ENCODE measurements at regions not wholly inside any gene's neighbourhood (a gene's known extent, or its start where the extent isn't known, plus 50 kb on each side); places are given as distances from the start of the nearest gene placed in this dataset.

- TF ChIP-seq POLR2A (IDR thresholded peaks at IDR 0.05): no peak
- TF ChIP-seq, protein P1, sequence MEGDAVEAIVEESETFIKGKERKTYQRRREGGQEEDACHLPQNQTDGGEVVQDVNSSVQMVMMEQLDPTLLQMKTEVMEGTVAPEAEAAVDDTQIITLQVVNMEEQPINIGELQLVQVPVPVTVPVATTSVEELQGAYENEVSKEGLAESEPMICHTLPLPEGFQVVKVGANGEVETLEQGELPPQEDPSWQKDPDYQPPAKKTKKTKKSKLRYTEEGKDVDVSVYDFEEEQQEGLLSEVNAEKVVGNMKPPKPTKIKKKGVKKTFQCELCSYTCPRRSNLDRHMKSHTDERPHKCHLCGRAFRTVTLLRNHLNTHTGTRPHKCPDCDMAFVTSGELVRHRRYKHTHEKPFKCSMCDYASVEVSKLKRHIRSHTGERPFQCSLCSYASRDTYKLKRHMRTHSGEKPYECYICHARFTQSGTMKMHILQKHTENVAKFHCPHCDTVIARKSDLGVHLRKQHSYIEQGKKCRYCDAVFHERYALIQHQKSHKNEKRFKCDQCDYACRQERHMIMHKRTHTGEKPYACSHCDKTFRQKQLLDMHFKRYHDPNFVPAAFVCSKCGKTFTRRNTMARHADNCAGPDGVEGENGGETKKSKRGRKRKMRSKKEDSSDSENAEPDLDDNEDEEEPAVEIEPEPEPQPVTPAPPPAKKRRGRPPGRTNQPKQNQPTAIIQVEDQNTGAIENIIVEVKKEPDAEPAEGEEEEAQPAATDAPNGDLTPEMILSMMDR (IDR thresholded peaks at IDR 0.05): no peak
Measured at GRCh38 chr5:133732536-133732935, 120.2 kb upstream of the FSTL4 start.

All from adrenal gland (tissue), 5 donors.